HepG2 (cell line): ENCODE measurements at regions not wholly inside any gene's neighbourhood (a gene's known extent, or its start where the extent isn't known, plus 50 kb on each side); places are given as distances from the start of the nearest gene placed in this dataset.

Experiments used
- ATAC-seq: fragments of 200-7000 bp; cut with Tn5 transposase; 3 replicates; pipeline ENCODE4 v1.9.1; 2020; ENCODE audit warnings: mild to moderate bottlenecking, moderate library complexity
- BruUV-seq: library from RNA; stranded (reverse); fragments of 400-500 nt; replicated peaks from 2 replicates; lab custom pipeline; 2021; lab: Mats Ljungman, UMichigan
- CTCF ChIA-PET: fragments of 300-600 bp; formaldehyde crosslinking; extraction: SDS; loops from one replicate; lab custom pipeline; 2021; ENCODE audit warnings: low total read pairs, inconsistent platforms, low intra/inter-chr PET ratio; lab: Yijun Ruan, JAX
- POLR2A ChIA-PET: fragments of 350-600 bp; sonication (Branson Sonifier 250); formaldehyde crosslinking; loops from one replicate; lab custom pipeline; 2020; ENCODE audit warnings: antibody characterized with exemption, inconsistent platforms; lab: Yijun Ruan, JAX
- DNase-seq: peaks from one replicate; pipeline ENCODE4 v3.0.0-alpha.2; 2015; ENCODE audit warnings: low spot score
- FAIRE-seq: peaks from 3 replicates; lab custom pipeline; 2011; peaks lifted over from hg19 to GRCh38; lab: Jason Lieb, UNC
- H2AFZ ChIP-seq: one replicate; pipeline ENCODE4 v1.6.1; 2011; ENCODE audit warnings: low read length, inconsistent platforms
- H3K27ac ChIP-seq: fragments of 300-600 bp; 3 replicates; pipeline ENCODE4 v1.8.0; 2011; ENCODE audit warnings: mixed run types, mild to moderate bottlenecking, mixed read lengths, low read length, inconsistent platforms; ENCODE audit not compliant: insufficient read depth; ENCODE audit errors: extremely low read length
- H3K27me3 ChIP-seq, 2 experiments: fragments of 200-600 bp in 1 of 2; 2 replicates in 1 of 2; 3 replicates in 1 of 2; pipeline versions ENCODE4 v1.6.0 to v1.8.0; 2011; ENCODE audit warnings: low read length in 2 of 2, mild to moderate bottlenecking in 2 of 2, moderate library complexity in 2 of 2, inconsistent platforms in 1 of 2; ENCODE audit not compliant: insufficient read depth in 2 of 2, control insufficient read depth in 1 of 2
- H3K36me3 ChIP-seq, 2 experiments: fragments of 200-600 bp in 1 of 2; replicated peaks in 1 of 2; 2 replicates in 1 of 2; 3 replicates in 1 of 2; pipeline versions ENCODE4 v1.5.1 to v1.8.0; 2011; ENCODE audit warnings: low read length in 2 of 2, inconsistent platforms in 1 of 2; ENCODE audit not compliant: insufficient read depth in 2 of 2, control insufficient read depth in 1 of 2
- H3K4me1 ChIP-seq: 2 replicates; pipeline ENCODE4 v1.5.1; 2012; ENCODE audit warnings: low read length, inconsistent platforms; ENCODE audit not compliant: insufficient read depth
- H3K4me2 ChIP-seq: 2 replicates; pipeline ENCODE4 v1.6.0; 2011; ENCODE audit warnings: low read depth, low read length, inconsistent platforms
- H3K4me3 ChIP-seq, 3 experiments: fragments of 200-600 bp in 1 of 3; sonication (generic), shearing (Covaris generic) in 1 of 3; replicated peaks in 1 of 3; 2 replicates each; pipeline ENCODE4 v1.5.1; 2011 to 2016; ENCODE audit warnings: low read length in 3 of 3, inconsistent platforms in 2 of 3, low read depth in 2 of 3, mild to moderate bottlenecking in 2 of 3, control low read depth in 1 of 3, mixed read lengths in 1 of 3; ENCODE audit not compliant: insufficient read depth in 1 of 3
- H3K79me2 ChIP-seq: one replicate; pipeline ENCODE4 v1.6.1; 2011; ENCODE audit warnings: low read length, inconsistent platforms; ENCODE audit not compliant: insufficient read depth
- H3K9ac ChIP-seq: 2 replicates; pipeline ENCODE4 v1.6.0; 2011; ENCODE audit warnings: mild to moderate bottlenecking, low read depth, low read length, inconsistent platforms; ENCODE audit not compliant: insufficient read depth
- H3K9me3 ChIP-seq: 2 replicates; pipeline ENCODE4 v1.5.1; 2012; ENCODE audit warnings: mild to moderate bottlenecking, low read length
- H4K20me1 ChIP-seq: 2 replicates; pipeline ENCODE4 v1.6.0; 2011; ENCODE audit warnings: inconsistent platforms, mild to moderate bottlenecking, low read length, moderate library complexity; ENCODE audit not compliant: insufficient read depth
- AHR ChIP-seq: IDR thresholded peaks from 2 replicates; pipeline ENCODE4 v1.6.1; 2018; ENCODE audit warnings: missing genetic modification reagents, missing compliant biosample characterization
- ARID3A ChIP-seq: IDR thresholded peaks from 2 replicates; pipeline ENCODE4 v1.6.1; 2012; ENCODE audit warnings: low read depth, low read length, improper control_type of control experiment
- CREM ChIP-seq, 2 experiments: sonication (generic) in 1 of 2; formaldehyde crosslinking in 1 of 2; IDR thresholded peaks; 2 replicates each; pipeline versions ENCODE4 v1.4.0 to v1.6.1; 2016 to 2020; ENCODE audit warnings: antibody characterized with exemption in 1 of 2, mild to moderate bottlenecking in 1 of 2, missing genetic modification reagents in 1 of 2
- KDM1A ChIP-seq: IDR thresholded peaks from 2 replicates; pipeline ENCODE4 v1.6.1; 2016; ENCODE audit warnings: missing compliant biosample characterization
- NFATC3 ChIP-seq: sonication (generic); formaldehyde crosslinking; IDR thresholded peaks from 2 replicates; pipeline ENCODE4 v1.5.1; 2020; ENCODE audit warnings: mild to moderate bottlenecking, missing genetic modification reagents
- PHF20 ChIP-seq: sonication (generic); formaldehyde crosslinking; IDR thresholded peaks from 2 replicates; pipeline ENCODE4 v1.5.0; 2020; ENCODE audit warnings: mild to moderate bottlenecking, missing genetic modification reagents
- PHF5A ChIP-seq: IDR thresholded peaks from one replicate; pipeline ENCODE4 v1.6.1; 2018; ENCODE audit warnings: low read depth, missing genetic modification reagents; ENCODE audit not compliant: unreplicated experiment
- SIX1 ChIP-seq: sonication (generic); formaldehyde crosslinking; IDR thresholded peaks from 2 replicates; pipeline ENCODE4 v1.4.0; 2020; ENCODE audit warnings: missing genetic modification reagents, borderline replicate concordance
- SMAD9 ChIP-seq: sonication (generic); formaldehyde crosslinking; IDR thresholded peaks from 2 replicates; pipeline ENCODE4 v1.5.1; 2020; ENCODE audit warnings: mild to moderate bottlenecking, missing genetic modification reagents
- TCF7 ChIP-seq: sonication (generic); IDR thresholded peaks from 2 replicates; pipeline ENCODE4 v1.6.1; 2016; ENCODE audit warnings: antibody characterized with exemption, low read depth
- ZBTB42 ChIP-seq: sonication (generic); formaldehyde crosslinking; IDR thresholded peaks from 2 replicates; pipeline ENCODE4 v1.5.0; 2020; ENCODE audit warnings: mild to moderate bottlenecking, missing genetic modification reagents
- ZFP62 ChIP-seq: sonication (generic); formaldehyde crosslinking; IDR thresholded peaks from 2 replicates; pipeline ENCODE4 v1.4.0; 2020; ENCODE audit warnings: missing genetic modification reagents
- ZFYVE20 ChIP-seq: sonication (generic); formaldehyde crosslinking; IDR thresholded peaks from 2 replicates; pipeline ENCODE4 v1.8.0; 2023; ENCODE audit warnings: low read depth, mild to moderate bottlenecking, moderate library complexity, missing genetic modification reagents, borderline replicate concordance
- ZNF235 ChIP-seq: sonication (generic); formaldehyde crosslinking; IDR thresholded peaks from 2 replicates; pipeline ENCODE4 v1.8.1; 2023; ENCODE audit warnings: mild to moderate bottlenecking, missing genetic modification reagents, borderline replicate concordance
- ZNF597 ChIP-seq: sonication (generic); formaldehyde crosslinking; IDR thresholded peaks from 2 replicates; pipeline ENCODE4 v1.5.0; 2020; ENCODE audit warnings: missing genetic modification reagents
- ZNF614 ChIP-seq: IDR thresholded peaks from 2 replicates; pipeline ENCODE4 v1.6.1; 2018; ENCODE audit warnings: missing biosample characterization, missing genetic modification reagents, inconsistent platforms, borderline replicate concordance
- ZNF678 ChIP-seq: sonication (generic); formaldehyde crosslinking; IDR thresholded peaks from 2 replicates; pipeline ENCODE4 v1.4.0; 2020; ENCODE audit warnings: mild to moderate bottlenecking, missing genetic modification reagents
- ZSCAN21 ChIP-seq: sonication (generic); formaldehyde crosslinking; IDR thresholded peaks from 2 replicates; pipeline ENCODE4 v1.8.0; 2022; ENCODE audit warnings: mild to moderate bottlenecking, missing genetic modification reagents, moderate library complexity, borderline replicate concordance
- WGBS: methylation state at CpG from one replicate; pipeline ENCODE4 v1.1.6; 2017; ENCODE audit warnings: low lambda C conversion rate; 5-methylcytosine and 5-hydroxymethylcytosine counted together
- in situ Hi-C: cut with HindIII; loops from 2 replicates; pipeline ENCODE4 v1.10.0; 2017; ENCODE audit warnings: low pct_unique_long_range_greater_than_20kb; ENCODE audit not compliant: extremely low pct_ligation_motif_present
- intact Hi-C: fragments of 100-400 bp; cut with micrococcal nuclease; formaldehyde crosslinking; loops from one replicate; pipeline ENCODE4 v1.10.0; 2022; ENCODE audit not compliant: unreplicated experiment
- TF ChIP-seq, protein P1 (sequence below): sonication (generic); formaldehyde crosslinking; IDR thresholded peaks from 2 replicates; pipeline ENCODE4 v1.5.0; 2020; ENCODE audit warnings: missing genetic modification reagents

- no peaks in the 10 kb centered on the region for H3K36me3 ChIP-seq
- CTCF ChIA-PET: no interaction called here
- no peak for TF ChIP-seq NFATC3 (CRISPR knock-in tag)
- TF ChIP-seq ZNF614 (CRISPR knock-in tag): no peak
- no peak for TF ChIP-seq ARID3A
- no peak for TF ChIP-seq AHR (CRISPR knock-in tag)
- no peak for TF ChIP-seq ZNF678 (CRISPR knock-in tag)
- TF ChIP-seq ZNF597 (CRISPR knock-in tag): no peak
- TF ChIP-seq ZSCAN21: no peak
- TF ChIP-seq PHF5A (CRISPR knock-in tag): no peak
- no peak for TF ChIP-seq CREM (IDR thresholded peaks at IDR 0.05)
- TF ChIP-seq CREM (CRISPR knock-in tag; IDR thresholded peaks at IDR 0.05): no peak
- no peak for TF ChIP-seq KDM1A (CRISPR knock-in tag)
- TF ChIP-seq TCF7: no peak
- no peak for TF ChIP-seq SMAD9 (CRISPR knock-in tag)
- no peak for TF ChIP-seq ZBTB42
- TF ChIP-seq, protein P1, sequence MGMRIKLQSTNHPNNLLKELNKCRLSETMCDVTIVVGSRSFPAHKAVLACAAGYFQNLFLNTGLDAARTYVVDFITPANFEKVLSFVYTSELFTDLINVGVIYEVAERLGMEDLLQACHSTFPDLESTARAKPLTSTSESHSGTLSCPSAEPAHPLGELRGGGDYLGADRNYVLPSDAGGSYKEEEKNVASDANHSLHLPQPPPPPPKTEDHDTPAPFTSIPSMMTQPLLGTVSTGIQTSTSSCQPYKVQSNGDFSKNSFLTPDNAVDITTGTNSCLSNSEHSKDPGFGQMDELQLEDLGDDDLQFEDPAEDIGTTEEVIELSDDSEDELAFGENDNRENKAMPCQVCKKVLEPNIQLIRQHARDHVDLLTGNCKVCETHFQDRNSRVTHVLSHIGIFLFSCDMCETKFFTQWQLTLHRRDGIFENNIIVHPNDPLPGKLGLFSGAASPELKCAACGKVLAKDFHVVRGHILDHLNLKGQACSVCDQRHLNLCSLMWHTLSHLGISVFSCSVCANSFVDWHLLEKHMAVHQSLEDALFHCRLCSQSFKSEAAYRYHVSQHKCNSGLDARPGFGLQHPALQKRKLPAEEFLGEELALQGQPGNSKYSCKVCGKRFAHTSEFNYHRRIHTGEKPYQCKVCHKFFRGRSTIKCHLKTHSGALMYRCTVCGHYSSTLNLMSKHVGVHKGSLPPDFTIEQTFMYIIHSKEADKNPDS: no peak
- no peak for TF ChIP-seq ZFYVE20 (CRISPR knock-in tag)
- no peak for TF ChIP-seq PHF20 (CRISPR knock-in tag)
- no peak for TF ChIP-seq ZFP62 (CRISPR knock-in tag)
- TF ChIP-seq ZNF235 (CRISPR knock-in tag): no peak
- TF ChIP-seq SIX1: no peak
- TF ChIP-seq, all 625 proteins: peak for 0
- Histone ChIP-seq H3K27me3 (no peaks in the 10 kb centered on the region), H3K27ac (no peak overlapping the region), H3K4me2 (no peak overlapping the region), H3K79me2 (no peaks in the 10 kb centered on the region), H3K4me1 (no peaks in the 10 kb centered on the region), H3K9me3 (no peaks in the 10 kb centered on the region), H4K20me1 (no peaks in the 10 kb centered on the region), H3K4me3 (no peak overlapping the region), H2AFZ (no peak overlapping the region), H3K9ac (no peak overlapping the region)
- BruUV-seq: no TSS peak
- 8% methylated on average over 2 of the region's 2 CpGs for WGBS
- DNase-seq (no peak), ATAC-seq (no peak), FAIRE-seq (no peak)
- in situ Hi-C loops: no loop called here
- POLR2A ChIA-PET: no interaction called here
- intact Hi-C loops: no loop called here
These were observed 176.5 kb upstream of the PLSCR5 start for GRCh38 chr3:146781606-146782005.
